ENCODE measurements at regions not wholly inside any gene's neighbourhood (a gene's known extent, or its start where the extent isn't known, plus 50 kb on each side); places are given as distances from the start of the nearest gene placed in this dataset.

DNA sequence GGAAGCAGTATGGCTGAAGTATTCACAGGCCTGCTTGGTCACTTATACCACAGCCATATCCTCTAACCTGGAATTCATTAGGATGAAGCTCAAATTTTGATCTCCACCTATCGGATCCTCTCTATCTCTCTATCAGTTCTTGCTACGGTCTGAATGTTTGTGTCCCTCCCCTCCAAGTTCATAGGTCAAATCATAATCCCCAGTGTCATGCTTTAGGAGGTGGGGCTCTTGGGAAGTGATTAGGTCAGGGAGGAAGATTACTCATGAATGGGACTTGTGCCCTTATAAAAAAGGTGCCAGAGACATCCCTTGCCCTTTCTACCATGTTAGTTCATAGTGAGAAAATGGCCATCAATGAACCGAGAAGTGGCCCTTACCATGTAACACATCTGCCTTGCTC is 190.8 kb upstream of the MYLIP start:
- TF ChIP-seq, protein P1, sequence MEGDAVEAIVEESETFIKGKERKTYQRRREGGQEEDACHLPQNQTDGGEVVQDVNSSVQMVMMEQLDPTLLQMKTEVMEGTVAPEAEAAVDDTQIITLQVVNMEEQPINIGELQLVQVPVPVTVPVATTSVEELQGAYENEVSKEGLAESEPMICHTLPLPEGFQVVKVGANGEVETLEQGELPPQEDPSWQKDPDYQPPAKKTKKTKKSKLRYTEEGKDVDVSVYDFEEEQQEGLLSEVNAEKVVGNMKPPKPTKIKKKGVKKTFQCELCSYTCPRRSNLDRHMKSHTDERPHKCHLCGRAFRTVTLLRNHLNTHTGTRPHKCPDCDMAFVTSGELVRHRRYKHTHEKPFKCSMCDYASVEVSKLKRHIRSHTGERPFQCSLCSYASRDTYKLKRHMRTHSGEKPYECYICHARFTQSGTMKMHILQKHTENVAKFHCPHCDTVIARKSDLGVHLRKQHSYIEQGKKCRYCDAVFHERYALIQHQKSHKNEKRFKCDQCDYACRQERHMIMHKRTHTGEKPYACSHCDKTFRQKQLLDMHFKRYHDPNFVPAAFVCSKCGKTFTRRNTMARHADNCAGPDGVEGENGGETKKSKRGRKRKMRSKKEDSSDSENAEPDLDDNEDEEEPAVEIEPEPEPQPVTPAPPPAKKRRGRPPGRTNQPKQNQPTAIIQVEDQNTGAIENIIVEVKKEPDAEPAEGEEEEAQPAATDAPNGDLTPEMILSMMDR (IDR thresholded peaks at IDR 0.05) = no peak
- TF ChIP-seq POLR2A (IDR thresholded peaks at IDR 0.05) (no peak), EP300 (IDR thresholded peaks at IDR 0.05) (no peak), POLR2AphosphoS5 (IDR thresholded peaks at IDR 0.05) (no peak)

All from stomach (tissue), 4 donors.